ENCODE measurements at regions not wholly inside any gene's neighbourhood (a gene's known extent, or its start where the extent isn't known, plus 50 kb on each side); places are given as distances from the start of the nearest gene placed in this dataset.

DNA sequence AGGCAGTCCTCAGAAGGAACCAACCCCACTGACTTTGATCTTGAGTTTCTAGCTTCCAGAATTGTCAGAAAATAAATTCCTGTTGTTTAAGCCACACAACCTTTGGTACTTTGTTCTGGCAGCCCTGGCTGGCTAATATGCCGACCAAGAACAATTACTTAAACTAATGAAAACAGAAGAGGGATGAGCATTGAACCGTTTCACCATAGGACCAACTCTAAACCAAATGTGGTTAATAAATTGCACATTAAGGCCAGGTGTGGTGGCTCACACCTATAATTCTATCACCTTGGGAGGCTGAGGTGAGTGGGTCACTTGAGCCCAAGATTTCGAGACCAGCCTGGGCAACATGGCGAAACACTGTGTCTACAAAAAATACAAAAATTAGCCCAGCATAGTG is 160.9 kb upstream of the RAI14 start:
- ChIA-PET CTCF (interaction anchor here (0.9 to 2.0 kb wide), 3 partner anchors 9 to 403 kb away, joined by 3 to 7 read pairs (median 4); no protein-coding TSS in a partner anchor), POLR2A (no interaction called here)
- H3K9me3 Mint-ChIP-seq: no peaks in the 10 kb centered on the region
- no peak for DNase-seq
- no peak overlapping the region for H3K4me3 Mint-ChIP-seq
- no peaks in the 10 kb centered on the region for H3K36me3 Mint-ChIP-seq (ENCODE audit: low read depth)
- TF ChIP-seq, protein P1, sequence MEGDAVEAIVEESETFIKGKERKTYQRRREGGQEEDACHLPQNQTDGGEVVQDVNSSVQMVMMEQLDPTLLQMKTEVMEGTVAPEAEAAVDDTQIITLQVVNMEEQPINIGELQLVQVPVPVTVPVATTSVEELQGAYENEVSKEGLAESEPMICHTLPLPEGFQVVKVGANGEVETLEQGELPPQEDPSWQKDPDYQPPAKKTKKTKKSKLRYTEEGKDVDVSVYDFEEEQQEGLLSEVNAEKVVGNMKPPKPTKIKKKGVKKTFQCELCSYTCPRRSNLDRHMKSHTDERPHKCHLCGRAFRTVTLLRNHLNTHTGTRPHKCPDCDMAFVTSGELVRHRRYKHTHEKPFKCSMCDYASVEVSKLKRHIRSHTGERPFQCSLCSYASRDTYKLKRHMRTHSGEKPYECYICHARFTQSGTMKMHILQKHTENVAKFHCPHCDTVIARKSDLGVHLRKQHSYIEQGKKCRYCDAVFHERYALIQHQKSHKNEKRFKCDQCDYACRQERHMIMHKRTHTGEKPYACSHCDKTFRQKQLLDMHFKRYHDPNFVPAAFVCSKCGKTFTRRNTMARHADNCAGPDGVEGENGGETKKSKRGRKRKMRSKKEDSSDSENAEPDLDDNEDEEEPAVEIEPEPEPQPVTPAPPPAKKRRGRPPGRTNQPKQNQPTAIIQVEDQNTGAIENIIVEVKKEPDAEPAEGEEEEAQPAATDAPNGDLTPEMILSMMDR (IDR thresholded peaks at IDR 0.05): no peak
- H3K4me1 Mint-ChIP-seq (ENCODE audit: low read depth): peaks cover 12% of the 10 kb centered on the region
- no peak for ATAC-seq
- H3K27ac Mint-ChIP-seq: no peak overlapping the region
- peaks cover 8% of the 10 kb centered on the region for H3K27me3 Mint-ChIP-seq
- intact Hi-C loops (cut with micrococcal nuclease): loop anchor here (10.0 kb wide), 1 partner anchor 510 kb away; no protein-coding TSS in a partner anchor

DNA sequence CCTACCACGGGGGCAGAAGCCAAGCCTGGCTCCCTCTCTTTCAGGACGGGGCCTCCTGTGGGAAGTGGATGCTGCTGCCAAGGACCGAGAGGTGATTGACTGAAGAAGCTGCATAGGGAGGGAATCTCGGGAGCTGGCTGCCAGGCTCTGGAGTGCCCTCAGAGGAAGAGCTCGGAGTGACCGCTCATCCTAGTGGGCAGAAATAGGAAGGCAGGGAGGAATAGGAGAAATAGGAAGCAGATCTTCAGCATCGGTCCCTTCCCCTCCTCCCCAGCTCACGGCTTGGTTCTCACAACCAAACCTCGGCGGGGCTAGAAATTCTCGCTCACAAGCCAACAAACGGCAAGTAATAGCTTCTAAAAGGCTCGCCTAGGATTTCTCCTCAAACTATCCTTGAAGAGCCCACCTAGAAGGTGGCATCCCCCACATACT is 159.9 kb upstream of the RAI14 start:
- intact Hi-C loops (cut with micrococcal nuclease): loop anchor here (10.0 kb wide), 1 partner anchor 509 kb away; no protein-coding TSS in a partner anchor
- POLR2A ChIA-PET: no interaction called here

DNA sequence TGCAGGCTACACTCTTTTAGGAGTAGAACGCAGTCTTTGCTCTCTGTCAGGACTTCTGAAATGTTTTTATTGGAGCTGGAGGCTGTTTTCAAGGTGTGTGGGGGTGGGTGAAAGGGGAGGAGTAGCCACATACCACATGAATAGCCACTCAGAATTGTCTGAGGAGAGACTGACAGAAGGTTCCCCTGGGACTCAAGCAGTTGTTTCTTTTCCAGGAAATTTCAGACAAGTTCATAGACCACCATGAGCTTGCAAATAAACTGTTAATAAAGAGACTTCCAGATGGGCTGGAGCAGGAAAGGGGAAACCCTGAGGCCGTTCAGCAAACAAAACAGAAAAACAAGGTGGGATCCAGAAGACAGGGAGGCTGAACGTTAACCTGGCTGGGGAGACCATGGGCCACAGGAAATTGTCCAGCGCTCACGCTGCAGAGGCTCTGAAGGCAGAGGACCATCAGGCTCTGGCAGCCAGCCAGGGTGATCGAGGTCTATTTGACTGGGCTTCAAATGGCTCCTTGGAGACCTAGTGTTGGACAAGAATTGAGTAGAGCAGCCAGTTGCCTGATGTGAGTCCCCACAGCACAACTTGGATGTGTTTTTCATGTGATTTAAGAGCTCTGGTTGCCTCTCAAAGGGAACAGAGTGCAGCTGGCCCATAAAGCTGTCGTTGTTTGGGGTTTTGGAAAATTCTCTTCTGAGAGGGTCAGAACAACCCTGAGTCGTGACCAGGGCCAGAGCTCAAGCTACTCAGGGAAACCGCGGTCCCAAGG is 159.2 kb upstream of the RAI14 start:
- Mint-ChIP-seq H3K27ac (no peak overlapping the region), H3K27me3 (peaks cover 10% of the 10 kb centered on the region), H3K36me3 (ENCODE audit: low read depth) (no peaks in the 10 kb centered on the region), H3K4me1 (ENCODE audit: low read depth) (peaks cover 12% of the 10 kb centered on the region), H3K9me3 (no peaks in the 10 kb centered on the region), H3K4me3 (no peak overlapping the region)
- intact Hi-C loops (cut with micrococcal nuclease): loop anchor here (10.0 kb wide), 1 partner anchor 508 kb away; no protein-coding TSS in a partner anchor
- DNase-seq: no peak
- TF ChIP-seq, protein P1 (IDR thresholded peaks at IDR 0.05): no peak
- CTCF ChIA-PET: interaction anchor here (0.8 to 2.0 kb wide), 6 partner anchors 11 to 402 kb away, joined by 3 to 13 read pairs (median 4); no protein-coding TSS in a partner anchor
- POLR2A ChIA-PET: interaction anchor here (1.3 kb wide), 1 partner anchor 418 kb away, joined by 4 read pairs; no protein-coding TSS in a partner anchor
- ATAC-seq: no peak

More for the DNA sequence above, 159.9 kb upstream of the RAI14 start:
- Mint-ChIP-seq H3K27ac (no peak overlapping the region), H3K4me1 (ENCODE audit: low read depth) (peaks cover 12% of the 10 kb centered on the region), H3K4me3 (no peak overlapping the region), H3K27me3 (peaks cover 8% of the 10 kb centered on the region), H3K9me3 (no peaks in the 10 kb centered on the region), H3K36me3 (ENCODE audit: low read depth) (no peaks in the 10 kb centered on the region)
- CTCF ChIA-PET: interaction anchor here (0.8 to 2.0 kb wide), 4 partner anchors 10 to 133 kb away, joined by 3 to 13 read pairs (median 4); no protein-coding TSS in a partner anchor
- TF ChIP-seq, protein P1 (IDR thresholded peaks at IDR 0.05): no peak
- no peak for ATAC-seq
- DNase-seq: no peak

DNA sequence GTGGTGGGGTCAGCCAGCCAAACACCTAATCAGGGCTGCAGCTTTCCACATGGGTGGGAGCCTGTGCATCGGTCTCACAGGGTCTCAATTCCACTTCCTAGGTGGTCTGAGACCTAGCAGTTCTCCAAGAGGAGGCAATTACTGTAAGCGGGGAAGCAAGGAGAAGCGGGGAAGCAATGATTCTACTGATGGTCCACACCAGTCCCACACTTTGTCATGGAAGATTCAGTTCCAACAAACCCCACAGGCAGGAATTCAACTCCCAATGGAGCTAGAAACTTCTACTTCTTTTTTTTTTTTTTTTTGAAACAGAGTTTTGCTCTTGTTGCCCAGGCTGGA is 158.7 kb upstream of the RAI14 start:
- no peak for DNase-seq
- ATAC-seq: no peak
- CTCF ChIA-PET: interaction anchor here (0.8 to 2.0 kb wide), 4 partner anchors 11 to 401 kb away, joined by 3 to 13 read pairs (median 4); no protein-coding TSS in a partner anchor
- POLR2A ChIA-PET: interaction anchor here (1.3 kb wide), 1 partner anchor 417 kb away, joined by 4 read pairs; no protein-coding TSS in a partner anchor
- intact Hi-C loops (cut with micrococcal nuclease): loop anchor here (10.0 kb wide), 1 partner anchor 507 kb away; no protein-coding TSS in a partner anchor
- H3K9me3 Mint-ChIP-seq: no peaks in the 10 kb centered on the region
- H3K27me3 Mint-ChIP-seq: peaks cover 13% of the 10 kb centered on the region
- TF ChIP-seq, protein P1 (IDR thresholded peaks at IDR 0.05): no peak
- H3K27ac Mint-ChIP-seq: no peak overlapping the region
- no peaks in the 10 kb centered on the region for H3K36me3 Mint-ChIP-seq (ENCODE audit: low read depth)
- H3K4me3 Mint-ChIP-seq: no peak overlapping the region
- peaks cover 12% of the 10 kb centered on the region for H3K4me1 Mint-ChIP-seq (ENCODE audit: low read depth)

DNA sequence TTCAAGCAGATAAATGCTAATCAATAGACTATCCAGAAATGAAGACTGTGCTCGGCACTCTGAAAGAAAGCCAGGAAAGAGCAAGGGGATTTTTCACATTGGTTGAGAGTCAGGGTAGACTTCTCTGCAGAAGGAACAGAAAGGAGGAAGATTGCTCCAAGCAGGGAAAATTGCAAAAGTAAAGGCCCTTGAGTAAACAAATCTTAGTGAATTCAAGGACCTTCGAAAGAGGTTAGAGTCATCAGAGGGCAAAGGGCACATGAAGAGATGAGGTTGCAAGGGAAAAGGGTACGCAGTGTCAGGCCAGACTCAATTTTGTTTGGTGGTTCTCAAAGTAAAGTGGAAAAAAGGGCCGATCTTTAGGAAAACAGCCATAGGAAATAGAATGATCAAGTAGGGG is 157.6 kb upstream of the RAI14 start:
- POLR2A ChIA-PET: interaction anchor here (1.0 kb wide), 1 partner anchor 35 kb away, joined by 4 read pairs; no protein-coding TSS in a partner anchor
- H3K27me3 Mint-ChIP-seq: peaks cover 9% of the 10 kb centered on the region
- ATAC-seq (no peak), DNase-seq (no peak)
- intact Hi-C loops (cut with micrococcal nuclease): loop anchor here (10.0 kb wide), 1 partner anchor 506 kb away; no protein-coding TSS in a partner anchor
- CTCF ChIA-PET: interaction anchor here (1.2 to 4.4 kb wide), 4 partner anchors 9 to 416 kb away, joined by 3 to 22 read pairs (median 6); no protein-coding TSS in a partner anchor
- H3K27ac Mint-ChIP-seq: peak overlapping the region; percentile 63
- peaks cover 12% of the 10 kb centered on the region for H3K4me1 Mint-ChIP-seq (ENCODE audit: low read depth)
- no peaks in the 10 kb centered on the region for H3K9me3 Mint-ChIP-seq
- H3K36me3 Mint-ChIP-seq (ENCODE audit: low read depth): no peaks in the 10 kb centered on the region
- TF ChIP-seq, protein P1 (IDR thresholded peaks at IDR 0.05): no peak
- H3K4me3 Mint-ChIP-seq: no peak overlapping the region

Measured in activated CD8-positive, alpha-beta T cell treated with anti-CD3 and anti-CD28 coated beads for 36 hours (primary cell).